Chondrocyte (in vitro differentiated cells): ENCODE measurements at regions not wholly inside any gene's neighbourhood (a gene's known extent, or its start where the extent isn't known, plus 50 kb on each side); places are given as distances from the start of the nearest gene placed in this dataset.

Source experiments
- DNase-seq: peaks from one replicate; pipeline ENCODE4 v3.0.0; 2021; ENCODE audit warnings: mixed read lengths, low spot score
- H3K27ac Mint-ChIP-seq: one replicate; pipeline ENCODE4 v1.8.0; 2021; ENCODE audit warnings: mild to moderate bottlenecking, moderate library complexity, mixed read lengths; ENCODE audit not compliant: unreplicated experiment
- H3K27me3 Mint-ChIP-seq: 2 replicates; pipeline ENCODE4 v1.8.0; 2021; ENCODE audit warnings: low read depth, mixed read lengths
- H3K36me3 Mint-ChIP-seq: 2 replicates; pipeline ENCODE4 v1.8.0; 2021; ENCODE audit warnings: low read depth, mixed read lengths
- H3K4me1 Mint-ChIP-seq: 2 replicates; pipeline ENCODE4 v1.8.0; 2021; ENCODE audit warnings: low read depth, mild to moderate bottlenecking, mixed read lengths
- H3K4me3 Mint-ChIP-seq: one replicate; pipeline ENCODE4 v1.8.0; 2021; ENCODE audit warnings: mild to moderate bottlenecking, moderate library complexity, mixed read lengths; ENCODE audit not compliant: unreplicated experiment
- H3K9me3 Mint-ChIP-seq: 2 replicates; pipeline ENCODE4 v1.8.0; 2021; ENCODE audit warnings: low read depth, mixed read lengths
- CTCF ChIP-seq: fragments of 200-600 bp; sonication (generic); IDR thresholded peaks from 2 replicates; pipeline ENCODE4 v1.5.0; 2021; ENCODE audit warnings: antibody characterized with exemption, mild to moderate bottlenecking, moderate library complexity

- peaks cover 15% of the 10 kb centered on the region for H3K27me3 Mint-ChIP-seq
- no peak overlapping the region for H3K27ac Mint-ChIP-seq
- H3K36me3 Mint-ChIP-seq, result no peaks in the 10 kb centered on the region
- no peaks in the 10 kb centered on the region for H3K4me1 Mint-ChIP-seq
- DNase-seq, result no peak
- H3K4me3 Mint-ChIP-seq, result no peak overlapping the region
- TF ChIP-seq CTCF, result no peak
- H3K9me3 Mint-ChIP-seq, result no peaks in the 10 kb centered on the region
Measured at GRCh38 chr18:41706301-41706700, 248.7 kb upstream of the PIK3C3 start.

GRCh38 chr18:41703744-41704530, 251.1 kb upstream of the PIK3C3 start:
- Mint-ChIP-seq H3K9me3 (no peaks in the 10 kb centered on the region), H3K36me3 (no peaks in the 10 kb centered on the region), H3K4me1 (no peaks in the 10 kb centered on the region), H3K27ac (no peak overlapping the region), H3K27me3 (peaks cover 18% of the 10 kb centered on the region), H3K4me3 (no peak overlapping the region)
- no peak for TF ChIP-seq CTCF
- no peak for DNase-seq

GRCh38 chr18:41700416-41700815, 254.6 kb upstream of the PIK3C3 start:
- H3K9me3 Mint-ChIP-seq, result no peaks in the 10 kb centered on the region
- no peak for DNase-seq
- no peak overlapping the region for H3K27ac Mint-ChIP-seq
- TF ChIP-seq CTCF, result no peak
- H3K36me3 Mint-ChIP-seq, result no peaks in the 10 kb centered on the region
- H3K4me3 Mint-ChIP-seq, result no peak overlapping the region
- H3K27me3 Mint-ChIP-seq, result peaks cover 12% of the 10 kb centered on the region
- H3K4me1 Mint-ChIP-seq, result peaks cover 3% of the 10 kb centered on the region

GRCh38 chr18:41695441-41695840, 259.6 kb upstream of the PIK3C3 start:
- TF ChIP-seq CTCF, result no peak
- Mint-ChIP-seq H3K36me3 (no peaks in the 10 kb centered on the region), H3K9me3 (peaks cover 3% of the 10 kb centered on the region), H3K4me1 (peaks cover 4% of the 10 kb centered on the region), H3K27me3 (peaks cover 26% of the 10 kb centered on the region), H3K4me3 (no peak overlapping the region), H3K27ac (no peak overlapping the region)
- no peak for DNase-seq

GRCh38 chr18:41693008-41693407, 262.0 kb upstream of the PIK3C3 start:
- H3K27me3 Mint-ChIP-seq, result peaks cover 15% of the 10 kb centered on the region
- H3K4me3 Mint-ChIP-seq, result no peak overlapping the region
- H3K9me3 Mint-ChIP-seq, result peaks cover 3% of the 10 kb centered on the region
- H3K27ac Mint-ChIP-seq, result no peak overlapping the region
- no peak for DNase-seq
- H3K36me3 Mint-ChIP-seq, result no peaks in the 10 kb centered on the region
- no peak for TF ChIP-seq CTCF
- peaks cover 4% of the 10 kb centered on the region for H3K4me1 Mint-ChIP-seq
